Tibial nerve (tissue), 4 donors: ENCODE measurements at regions not wholly inside any gene's neighbourhood (a gene's known extent, or its start where the extent isn't known, plus 50 kb on each side); places are given as distances from the start of the nearest gene placed in this dataset.

Source experiments
- DNase-seq, 2 donors: peaks; one replicate each; pipeline ENCODE4 v3.0.0-alpha.2; 2019; ENCODE audit warnings: low spot score in 2 of 2
- H3K27ac ChIP-seq, 4 donors: fragments of 200-600 bp; sonication (generic) in 3 of 4; one replicate each; pipeline ENCODE4 v1.5.1; 2017 to 2019; ENCODE audit warnings: mild to moderate bottlenecking in 1 of 4
- H3K27me3 ChIP-seq, 2 donors: fragments of 200-600 bp; sonication (generic) in 1 of 2; one replicate each; pipeline versions ENCODE4 v1.5.1 to v1.6.0; 2017 to 2019
- H3K36me3 ChIP-seq, 3 donors: fragments of 200-600 bp; sonication (generic); one replicate each; pipeline ENCODE4 v1.5.1; 2018 to 2019
- H3K4me1 ChIP-seq, 4 donors: fragments of 200-600 bp; sonication (generic) in 3 of 4; one replicate each; pipeline ENCODE4 v1.5.1; 2017 to 2019
- H3K4me3 ChIP-seq, 4 donors: fragments of 200-600 bp; sonication (generic) in 3 of 4; one replicate each; pipeline ENCODE4 v1.5.1; 2017 to 2019; ENCODE audit warnings: mild to moderate bottlenecking in 1 of 4, moderate library complexity in 1 of 4
- H3K9me3 ChIP-seq, 4 donors: fragments of 200-600 bp; sonication (generic) in 3 of 4; one replicate each; pipeline ENCODE4 v1.5.1; 2017 to 2019
- CTCF ChIP-seq, 5 experiments: fragments of 200-600 bp in 3 of 5; fragments of 450-650 bp in 2 of 5; sonication (generic) in 3 of 5; IDR thresholded peaks; one replicate each; pipeline ENCODE4 v1.5.1; 2016 to 2019; ENCODE audit warnings: antibody characterized with exemption in 5 of 5, mild to moderate bottlenecking in 3 of 5, moderate library complexity in 2 of 5
- EP300 ChIP-seq, 2 donors: sonication (generic); formaldehyde crosslinking; IDR thresholded peaks; one replicate each; pipeline ENCODE4 v1.6.1; 2017; ENCODE audit warnings: antibody characterized with exemption in 2 of 2, mild to moderate bottlenecking in 1 of 2
- POLR2A ChIP-seq, 2 donors: fragments of 450-650 bp; IDR thresholded peaks; one replicate each; pipeline ENCODE4 v1.6.1; 2017; ENCODE audit warnings: antibody characterized with exemption in 2 of 2, mild to moderate bottlenecking in 2 of 2, moderate library complexity in 2 of 2
- WGBS, 2 donors: methylation state at CpG; one replicate each; pipeline ENCODE4 v1.1.5; 2018; 5-methylcytosine and 5-hydroxymethylcytosine counted together

- TF ChIP-seq EP300 (IDR thresholded peaks at IDR 0.05) = no peak
- TF ChIP-seq POLR2A (IDR thresholded peaks at IDR 0.05) = no peak
- no peak for TF ChIP-seq CTCF (IDR thresholded peaks at IDR 0.05)
- Histone ChIP-seq H3K27me3 (no peaks in the 10 kb centered on the region), H3K4me1 (no peaks in the 10 kb centered on the region), H3K4me3 (no peak overlapping the region), H3K36me3 (no peaks in the 10 kb centered on the region), H3K9me3 (no peaks in the 10 kb centered on the region), H3K27ac (no peak overlapping the region)
- DNase-seq = no peak
- 76 to 82% methylated on average over 2 of the region's 2 CpGs for WGBS, 2 donors
Observed at GRCh38 chr4:162793004-162793403, 373.7 kb downstream of the NAF1 start.

- no peak for DNase-seq
- H3K36me3 ChIP-seq = no peaks in the 10 kb centered on the region
- H3K4me1 ChIP-seq = no peaks in the 10 kb centered on the region
- 66 to 74% methylated on average over 2 of the region's 2 CpGs for WGBS, 2 donors
- no peaks in the 10 kb centered on the region for H3K9me3 ChIP-seq
- TF ChIP-seq POLR2A (IDR thresholded peaks at IDR 0.05) = no peak
- no peak for TF ChIP-seq EP300 (IDR thresholded peaks at IDR 0.05)
- TF ChIP-seq CTCF (IDR thresholded peaks at IDR 0.05) = no peak
- no peak overlapping the region for H3K27ac ChIP-seq
- no peaks in the 10 kb centered on the region for H3K27me3 ChIP-seq
- no peak overlapping the region for H3K4me3 ChIP-seq
Observed at GRCh38 chr4:162791226-162791625, 375.5 kb downstream of the NAF1 start.

GRCh38 chr4:162787120-162787519 is 379.6 kb downstream of the NAF1 start:
- Histone ChIP-seq H3K4me1 (no peaks in the 10 kb centered on the region), H3K9me3 (no peaks in the 10 kb centered on the region), H3K27me3 (no peaks in the 10 kb centered on the region), H3K36me3 (no peaks in the 10 kb centered on the region), H3K4me3 (no peak overlapping the region), H3K27ac (no peak overlapping the region)
- 87 to 90% methylated on average over 2 of the region's 2 CpGs for WGBS, 2 donors
- TF ChIP-seq EP300 (IDR thresholded peaks at IDR 0.05) (no peak), POLR2A (IDR thresholded peaks at IDR 0.05) (no peak), CTCF (IDR thresholded peaks at IDR 0.05) (no peak)
- DNase-seq = no peak

- Histone ChIP-seq H3K4me1 (no peaks in the 10 kb centered on the region), H3K36me3 (no peaks in the 10 kb centered on the region), H3K27me3 (no peaks in the 10 kb centered on the region), H3K27ac (no peak overlapping the region), H3K9me3 (no peaks in the 10 kb centered on the region), H3K4me3 (no peak overlapping the region)
- DNase-seq = no peak
- TF ChIP-seq EP300 (IDR thresholded peaks at IDR 0.05) (no peak), POLR2A (IDR thresholded peaks at IDR 0.05) (no peak), CTCF (IDR thresholded peaks at IDR 0.05) (no peak)
- 37 to 44% methylated on average over 7 of the region's 7 CpGs for WGBS, 2 donors
Observed at GRCh38 chr4:162782778-162783525, 383.7 kb downstream of the NAF1 start.

- H3K4me3 ChIP-seq = no peak overlapping the region
- H3K27ac ChIP-seq = no peak overlapping the region
- H3K4me1 ChIP-seq = no peaks in the 10 kb centered on the region
- no peaks in the 10 kb centered on the region for H3K27me3 ChIP-seq
- WGBS, 2 donors = 26 to 32% methylated on average over 3 of the region's 3 CpGs
- TF ChIP-seq POLR2A (IDR thresholded peaks at IDR 0.05) = no peak
- no peak for TF ChIP-seq EP300 (IDR thresholded peaks at IDR 0.05)
- TF ChIP-seq CTCF (IDR thresholded peaks at IDR 0.05) = no peak
- H3K9me3 ChIP-seq = no peaks in the 10 kb centered on the region
- no peaks in the 10 kb centered on the region for H3K36me3 ChIP-seq
- no peak for DNase-seq
Observed at GRCh38 chr4:162782096-162782777, 384.5 kb downstream of the NAF1 start.
